Central memory CD8-positive, alpha-beta T cell (primary cell): ENCODE measurements at regions not wholly inside any gene's neighbourhood (a gene's known extent, or its start where the extent isn't known, plus 50 kb on each side); places are given as distances from the start of the nearest gene placed in this dataset.

Experiments
- ATAC-seq: fragments of 150-1000 bp; cut with Tn5 transposase; replicated peaks from 2 replicates; pipeline ENCODE4 v1.10.0; 2022; ENCODE audit warnings: mild to moderate bottlenecking, moderate FRiP score, moderate number of reproducible peaks; ENCODE audit not compliant: poor library complexity, severe bottlenecking; ENCODE audit errors: extremely low read depth
- DNase-seq, 2 donors: peaks; one replicate each; pipeline ENCODE4 v3.0.0; 2021; ENCODE audit warnings: low spot score in 2 of 2
- H3K27ac Mint-ChIP-seq: one replicate; pipeline ENCODE4 v1.8.0; 2022; ENCODE audit warnings: low read depth, mild to moderate bottlenecking, moderate library complexity, mixed read lengths
- H3K27me3 Mint-ChIP-seq: one replicate; pipeline ENCODE4 v1.8.0; 2022; ENCODE audit warnings: mixed read lengths
- H3K36me3 Mint-ChIP-seq: one replicate; pipeline ENCODE4 v1.8.0; 2022; ENCODE audit warnings: mild to moderate bottlenecking, moderate library complexity, mixed read lengths; ENCODE audit not compliant: insufficient read depth
- H3K4me1 Mint-ChIP-seq: one replicate; pipeline ENCODE4 v1.8.0; 2022; ENCODE audit warnings: mixed read lengths
- H3K4me3 Mint-ChIP-seq: one replicate; pipeline ENCODE4 v1.8.0; 2022; ENCODE audit warnings: mild to moderate bottlenecking, moderate library complexity, mixed read lengths
- H3K9me3 Mint-ChIP-seq: one replicate; pipeline ENCODE4 v1.8.0; 2022; ENCODE audit warnings: mixed read lengths

DNA sequence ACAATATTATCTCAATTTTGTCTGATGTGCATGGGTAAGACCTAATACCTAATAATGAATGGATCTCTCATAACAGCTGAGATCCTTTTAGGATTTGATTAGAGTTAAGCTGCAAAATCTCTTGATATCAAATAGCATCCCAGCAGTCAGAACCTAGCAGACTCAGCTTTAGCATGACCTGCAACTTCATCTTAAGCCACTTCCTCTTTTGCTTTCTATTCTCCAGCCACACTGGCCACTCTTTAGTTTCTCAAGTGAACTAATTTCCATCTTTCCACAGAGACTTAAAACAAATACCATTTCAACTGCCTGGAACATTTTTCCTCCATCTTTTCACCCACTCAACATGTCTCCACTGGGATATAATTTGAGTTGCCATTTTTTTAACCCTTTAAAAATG is 1251.6 kb upstream of the ZEB2 start:
- ATAC-seq (no peak), DNase-seq (no peak)
- H3K9me3 Mint-ChIP-seq: peaks cover 5% of the 10 kb centered on the region
- H3K27ac Mint-ChIP-seq: no peak overlapping the region
- no peak overlapping the region for H3K4me3 Mint-ChIP-seq
- H3K4me1 Mint-ChIP-seq: no peaks in the 10 kb centered on the region
- no peaks in the 10 kb centered on the region for H3K27me3 Mint-ChIP-seq
- H3K36me3 Mint-ChIP-seq: no peaks in the 10 kb centered on the region

DNA sequence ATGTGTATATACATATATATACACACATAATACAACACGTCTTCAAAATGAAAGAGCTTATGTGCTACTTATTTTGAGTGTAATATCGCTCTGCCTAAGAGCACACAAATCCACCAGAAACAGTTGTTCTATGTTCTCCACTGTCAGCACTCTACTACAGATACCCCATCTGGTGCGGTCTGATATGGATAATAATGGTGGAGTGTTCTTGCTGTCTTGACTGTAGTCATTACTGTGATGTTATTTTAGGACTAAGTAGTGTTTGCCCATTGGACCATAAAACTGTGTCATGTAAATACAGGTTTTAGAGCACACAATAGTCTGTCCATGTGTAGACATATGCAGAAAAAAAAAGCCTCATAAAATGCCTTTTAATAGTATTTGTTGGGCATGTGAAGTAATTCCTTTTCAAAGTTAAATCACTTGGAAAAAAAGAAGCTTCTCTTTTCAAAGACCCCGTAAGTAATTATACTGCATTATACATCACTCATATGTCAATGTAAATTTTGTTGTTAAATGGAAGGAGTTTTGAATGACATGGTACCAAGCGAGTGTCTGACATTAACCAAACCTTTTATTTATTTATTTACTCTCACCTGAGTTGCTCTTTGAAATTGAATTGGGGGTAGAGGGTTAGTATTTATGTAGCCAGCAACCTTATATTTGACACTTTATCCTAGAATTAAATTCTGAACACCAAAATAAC is 1249.2 kb upstream of the ZEB2 start:
- no peak overlapping the region for H3K27ac Mint-ChIP-seq
- H3K4me1 Mint-ChIP-seq: no peaks in the 10 kb centered on the region
- ATAC-seq (no peak), DNase-seq (no peak)
- H3K36me3 Mint-ChIP-seq: no peaks in the 10 kb centered on the region
- peaks cover 3% of the 10 kb centered on the region for H3K9me3 Mint-ChIP-seq
- H3K4me3 Mint-ChIP-seq: no peak overlapping the region
- no peaks in the 10 kb centered on the region for H3K27me3 Mint-ChIP-seq

DNA sequence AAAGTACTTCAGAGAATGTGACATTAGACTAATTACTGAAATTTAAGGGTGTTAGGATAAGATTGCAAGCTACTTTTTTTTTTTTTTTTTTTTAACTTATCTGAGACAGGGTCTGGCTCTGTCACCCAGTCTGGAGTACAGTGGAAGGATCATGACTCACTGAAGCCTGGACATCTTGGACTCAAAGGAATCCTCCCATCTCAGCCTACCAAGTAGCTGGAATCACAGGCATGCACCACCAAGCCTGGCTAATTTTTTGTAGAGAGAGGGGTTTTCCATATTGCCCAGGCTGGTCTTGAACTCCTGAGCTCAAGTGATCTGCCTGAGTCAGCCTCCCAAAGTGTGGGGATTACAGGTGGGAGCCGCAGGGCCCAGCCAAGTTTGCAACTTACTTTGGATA is 1246.0 kb upstream of the ZEB2 start:
- H3K4me3 Mint-ChIP-seq: no peak overlapping the region
- H3K27me3 Mint-ChIP-seq: no peaks in the 10 kb centered on the region
- H3K36me3 Mint-ChIP-seq: no peaks in the 10 kb centered on the region
- H3K27ac Mint-ChIP-seq: no peak overlapping the region
- ATAC-seq (no peak), DNase-seq (no peak)
- H3K4me1 Mint-ChIP-seq: no peaks in the 10 kb centered on the region
- no peaks in the 10 kb centered on the region for H3K9me3 Mint-ChIP-seq

DNA sequence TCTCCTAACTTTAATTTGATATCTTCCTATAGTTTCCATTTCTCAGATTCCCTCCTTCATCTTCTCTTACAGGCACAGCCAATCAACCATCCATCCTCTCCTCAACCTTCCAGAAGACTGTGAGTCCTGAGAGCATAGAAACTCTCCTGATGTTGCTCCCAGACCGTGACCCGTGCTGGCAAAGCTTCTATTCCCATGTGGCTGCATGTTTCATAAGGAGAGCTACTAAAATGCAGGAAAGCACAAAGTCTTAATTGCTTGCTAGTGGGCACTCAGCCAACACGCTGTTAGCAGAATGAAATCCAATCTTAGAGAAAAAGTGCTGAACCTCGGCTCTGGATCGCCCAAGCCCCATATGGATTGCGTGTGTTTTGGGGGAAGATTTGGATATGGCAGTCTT is 1244.7 kb upstream of the ZEB2 start:
- ATAC-seq (no peak), DNase-seq (no peak)
- Mint-ChIP-seq H3K36me3 (no peaks in the 10 kb centered on the region), H3K27ac (no peak overlapping the region), H3K4me1 (no peaks in the 10 kb centered on the region), H3K4me3 (no peak overlapping the region), H3K9me3 (no peaks in the 10 kb centered on the region), H3K27me3 (no peaks in the 10 kb centered on the region)

GRCh38 chr2:145760781-145761649 is 1241.1 kb upstream of the ZEB2 start:
- DNase-seq (no peak), ATAC-seq (no peak)
- Mint-ChIP-seq H3K36me3 (no peaks in the 10 kb centered on the region), H3K4me3 (no peak overlapping the region), H3K27ac (no peak overlapping the region), H3K27me3 (no peaks in the 10 kb centered on the region), H3K4me1 (no peaks in the 10 kb centered on the region), H3K9me3 (no peaks in the 10 kb centered on the region)

DNA sequence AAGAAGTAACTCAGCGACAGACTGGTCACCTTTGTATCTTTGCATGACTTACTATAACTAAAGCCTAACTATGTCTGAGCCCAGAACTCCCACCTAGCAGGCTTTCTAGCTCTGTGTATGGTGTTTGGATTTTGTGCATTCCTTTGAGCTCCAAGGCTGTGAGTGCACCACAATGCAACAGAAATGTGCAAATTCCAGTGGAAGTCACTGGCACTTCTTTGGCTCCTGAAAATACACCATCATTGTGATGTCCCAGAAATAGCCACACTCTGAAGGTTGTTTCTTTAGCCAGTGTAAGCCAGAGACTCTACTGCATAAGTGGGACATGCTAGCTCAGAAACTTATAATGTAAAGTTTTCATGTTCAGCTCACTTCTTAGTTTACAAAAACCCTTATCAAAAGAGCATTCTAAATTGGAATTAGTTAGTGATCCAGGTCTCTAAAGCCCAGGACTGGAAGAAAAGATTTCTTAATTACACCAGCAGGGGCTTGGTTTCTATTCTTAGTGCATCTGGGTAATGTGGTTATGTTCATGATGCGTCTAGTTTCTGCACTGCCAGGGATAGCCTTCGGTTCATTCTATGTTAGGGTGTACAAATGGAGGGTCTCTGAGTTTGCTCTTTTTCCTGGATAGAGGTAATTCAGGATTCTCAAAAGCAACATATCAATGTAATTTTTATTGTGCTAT is 1239.5 kb upstream of the ZEB2 start:
- no peaks in the 10 kb centered on the region for H3K9me3 Mint-ChIP-seq
- no peak overlapping the region for H3K4me3 Mint-ChIP-seq
- DNase-seq (no peak), ATAC-seq (no peak)
- H3K27me3 Mint-ChIP-seq: no peaks in the 10 kb centered on the region
- no peak overlapping the region for H3K27ac Mint-ChIP-seq
- no peaks in the 10 kb centered on the region for H3K36me3 Mint-ChIP-seq
- no peaks in the 10 kb centered on the region for H3K4me1 Mint-ChIP-seq

DNA sequence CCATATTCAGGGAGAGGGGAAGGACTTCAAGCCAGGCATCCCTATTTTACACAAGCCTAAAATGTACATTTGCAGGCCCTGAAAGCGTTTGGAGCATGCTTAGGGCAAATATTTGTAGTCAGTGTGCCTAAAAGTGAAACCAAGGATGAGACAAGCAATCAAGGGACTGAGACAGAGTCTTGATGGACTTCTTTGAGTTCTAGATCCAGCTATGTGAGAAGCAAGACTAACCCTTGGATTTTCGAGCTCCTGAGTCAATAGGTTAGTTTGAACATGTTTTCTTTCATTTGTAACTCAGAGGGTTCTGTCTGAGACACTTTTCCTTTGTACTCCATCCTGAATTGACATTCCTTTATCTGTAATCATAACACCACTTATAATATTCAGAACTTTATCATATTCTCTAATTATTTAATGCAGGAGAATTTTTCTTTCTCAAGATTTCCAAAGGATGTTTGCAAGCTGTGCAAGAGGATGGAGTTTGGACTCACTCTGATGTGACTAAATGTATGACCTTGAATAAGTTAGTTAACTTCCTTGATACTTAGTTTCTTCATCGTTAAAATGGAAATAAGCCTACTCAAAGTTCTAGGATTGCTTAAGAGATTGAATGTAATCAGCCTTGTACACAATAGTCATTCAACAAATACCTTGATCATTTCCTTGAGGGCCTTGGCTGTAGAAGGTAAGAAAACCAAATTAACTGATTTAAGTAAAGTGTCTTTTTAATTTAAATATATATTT is 1237.8 kb upstream of the ZEB2 start:
- H3K36me3 Mint-ChIP-seq: no peaks in the 10 kb centered on the region
- no peaks in the 10 kb centered on the region for H3K27me3 Mint-ChIP-seq
- H3K27ac Mint-ChIP-seq: no peak overlapping the region
- no peak for ATAC-seq
- DNase-seq: no peak
- no peak overlapping the region for H3K4me3 Mint-ChIP-seq
- H3K4me1 Mint-ChIP-seq: no peaks in the 10 kb centered on the region
- no peaks in the 10 kb centered on the region for H3K9me3 Mint-ChIP-seq

GRCh38 chr2:145755019-145755837 is 1235.3 kb upstream of the ZEB2 start:
- Mint-ChIP-seq H3K36me3 (no peaks in the 10 kb centered on the region), H3K27me3 (no peaks in the 10 kb centered on the region), H3K4me1 (no peaks in the 10 kb centered on the region)

DNA sequence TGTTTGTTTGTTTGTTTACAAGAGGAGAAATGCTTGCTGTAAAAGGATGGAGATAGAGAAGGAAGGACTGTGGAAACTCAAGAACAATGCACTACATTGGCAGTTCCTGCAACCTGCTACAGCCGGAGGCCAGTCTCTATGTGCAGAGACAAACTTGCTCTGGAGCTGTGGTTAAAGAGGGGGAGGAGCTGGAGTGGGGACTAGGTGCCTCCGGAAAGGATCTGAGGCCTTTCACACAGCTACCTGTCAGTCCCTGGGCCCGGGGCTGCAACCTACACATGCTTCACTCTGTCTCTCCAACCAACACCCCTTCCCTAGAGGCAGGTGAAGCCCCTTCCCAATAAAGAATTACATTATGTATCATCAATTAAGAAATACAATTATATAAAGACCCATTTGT is 1234.0 kb upstream of the ZEB2 start:
- Mint-ChIP-seq H3K27ac (no peak overlapping the region), H3K4me1 (no peaks in the 10 kb centered on the region), H3K9me3 (no peaks in the 10 kb centered on the region), H3K4me3 (no peak overlapping the region), H3K36me3 (no peaks in the 10 kb centered on the region), H3K27me3 (no peaks in the 10 kb centered on the region)
- no peak for DNase-seq
- ATAC-seq: no peak

More at GRCh38 chr2:145755019-145755837, 1235.3 kb upstream of the ZEB2 start:
- H3K27ac Mint-ChIP-seq: no peak overlapping the region
- ATAC-seq (no peak), DNase-seq (no peak)
- H3K4me3 Mint-ChIP-seq: no peak overlapping the region
- H3K9me3 Mint-ChIP-seq: no peaks in the 10 kb centered on the region

GRCh38 chr2:145753041-145753608 is 1233.2 kb upstream of the ZEB2 start:
- Mint-ChIP-seq H3K4me1 (no peaks in the 10 kb centered on the region), H3K27ac (no peak overlapping the region), H3K27me3 (no peaks in the 10 kb centered on the region), H3K36me3 (no peaks in the 10 kb centered on the region), H3K4me3 (no peak overlapping the region), H3K9me3 (no peaks in the 10 kb centered on the region)
- DNase-seq: no peak
- no peak for ATAC-seq

- no peak overlapping the region for H3K4me3 Mint-ChIP-seq
- no peak for DNase-seq
- no peak for ATAC-seq
These were observed 1232.3 kb upstream of the ZEB2 start for GRCh38 chr2:145752091-145752806.

More at GRCh38 chr2:145752091-145752806, 1232.3 kb upstream of the ZEB2 start:
- H3K4me1 Mint-ChIP-seq: no peaks in the 10 kb centered on the region
- no peaks in the 10 kb centered on the region for H3K36me3 Mint-ChIP-seq
- no peaks in the 10 kb centered on the region for H3K9me3 Mint-ChIP-seq
- H3K27ac Mint-ChIP-seq: no peak overlapping the region
- no peaks in the 10 kb centered on the region for H3K27me3 Mint-ChIP-seq
